Brain microvascular endothelial cell (primary cell): ENCODE measurements at regions not wholly inside any gene's neighbourhood (a gene's known extent, or its start where the extent isn't known, plus 50 kb on each side); places are given as distances from the start of the nearest gene placed in this dataset.

Experiments used
- DNase-seq: peaks from one replicate; pipeline ENCODE4 v3.0.0-alpha.2; 2020
- H3K27ac ChIP-seq: fragments of 250-450 bp; sonication (Bioruptor Pico); 2 replicates; pipeline ENCODE4 v1.5.1; 2020; ENCODE audit warnings: mild to moderate bottlenecking, moderate library complexity
- H3K27me3 ChIP-seq: fragments of 250-450 bp; sonication (Bioruptor Pico); replicated peaks from 2 replicates; pipeline ENCODE4 v1.5.1; 2020; ENCODE audit warnings: mild to moderate bottlenecking
- H3K36me3 ChIP-seq: fragments of 250-450 bp; sonication (Bioruptor Pico); replicated peaks from 2 replicates; pipeline ENCODE4 v1.5.1; 2020; ENCODE audit warnings: mild to moderate bottlenecking
- H3K4me3 ChIP-seq: 2 replicates; pipeline ENCODE4 v1.5.1; 2011; ENCODE audit warnings: low read depth, mild to moderate bottlenecking, control low read depth, low read length, moderate library complexity
- in situ Hi-C: cut with HindIII; loops from 2 replicates; pipeline ENCODE4 v1.10.0; 2017; ENCODE audit warnings: low sequenced_read_pairs, low pct_ligation_motif_present
- TF ChIP-seq, protein P1 (sequence below): IDR thresholded peaks from 2 replicates; pipeline ENCODE4 v1.5.1; 2011; ENCODE audit warnings: low read depth, mild to moderate bottlenecking, moderate library complexity, low read length, control low read depth, inconsistent platforms; ENCODE audit errors: missing control alignments

DNA sequence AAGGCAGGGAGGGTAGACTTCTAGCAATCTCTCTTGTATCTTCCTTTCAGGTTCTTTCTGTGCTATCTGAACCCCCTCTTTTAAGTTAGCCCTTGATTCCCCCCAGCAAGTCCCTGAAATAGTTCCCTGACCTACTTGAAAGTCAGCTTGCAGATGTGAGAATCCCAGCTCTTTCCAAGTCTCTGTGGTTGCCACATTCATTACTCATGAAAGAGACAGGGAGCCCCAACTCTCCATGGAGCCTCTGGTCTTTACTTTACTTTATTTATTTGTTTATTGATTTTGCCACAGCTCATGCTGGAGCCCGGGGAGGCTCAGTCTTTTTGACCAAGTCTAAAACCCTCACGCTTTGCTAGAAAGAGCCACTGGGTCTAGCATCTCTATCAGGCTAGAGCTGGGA, 193.6 kb upstream of the FAR2 start:
- TF ChIP-seq, protein P1, sequence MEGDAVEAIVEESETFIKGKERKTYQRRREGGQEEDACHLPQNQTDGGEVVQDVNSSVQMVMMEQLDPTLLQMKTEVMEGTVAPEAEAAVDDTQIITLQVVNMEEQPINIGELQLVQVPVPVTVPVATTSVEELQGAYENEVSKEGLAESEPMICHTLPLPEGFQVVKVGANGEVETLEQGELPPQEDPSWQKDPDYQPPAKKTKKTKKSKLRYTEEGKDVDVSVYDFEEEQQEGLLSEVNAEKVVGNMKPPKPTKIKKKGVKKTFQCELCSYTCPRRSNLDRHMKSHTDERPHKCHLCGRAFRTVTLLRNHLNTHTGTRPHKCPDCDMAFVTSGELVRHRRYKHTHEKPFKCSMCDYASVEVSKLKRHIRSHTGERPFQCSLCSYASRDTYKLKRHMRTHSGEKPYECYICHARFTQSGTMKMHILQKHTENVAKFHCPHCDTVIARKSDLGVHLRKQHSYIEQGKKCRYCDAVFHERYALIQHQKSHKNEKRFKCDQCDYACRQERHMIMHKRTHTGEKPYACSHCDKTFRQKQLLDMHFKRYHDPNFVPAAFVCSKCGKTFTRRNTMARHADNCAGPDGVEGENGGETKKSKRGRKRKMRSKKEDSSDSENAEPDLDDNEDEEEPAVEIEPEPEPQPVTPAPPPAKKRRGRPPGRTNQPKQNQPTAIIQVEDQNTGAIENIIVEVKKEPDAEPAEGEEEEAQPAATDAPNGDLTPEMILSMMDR, result no peak
- Histone ChIP-seq H3K27ac (no peak overlapping the region), H3K27me3 (no peaks in the 10 kb centered on the region), H3K4me3 (no peak overlapping the region), H3K36me3 (no peaks in the 10 kb centered on the region)
- in situ Hi-C loops, result no loop called here
- peak; percentile 20 for DNase-seq

DNA sequence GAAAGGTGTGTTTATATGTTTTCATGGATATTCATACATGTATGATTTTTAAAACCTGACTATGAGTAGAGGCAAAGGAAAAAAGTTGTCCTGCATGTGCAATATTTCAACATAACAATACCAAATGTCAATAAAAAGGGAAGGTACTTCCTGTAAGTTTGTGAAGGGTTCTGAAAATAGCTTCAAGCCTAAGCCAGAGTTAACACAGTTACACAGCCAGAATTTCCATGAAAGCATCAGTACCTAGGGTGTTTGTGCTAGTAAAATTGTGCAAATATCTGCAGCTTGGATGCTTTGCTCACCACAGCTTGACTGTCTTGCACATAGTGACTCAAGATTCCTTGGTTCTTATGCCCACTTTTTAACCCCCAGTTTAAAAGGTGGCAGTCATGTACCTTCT, 193.1 kb upstream of the FAR2 start:
- in situ Hi-C loops, result no loop called here
- H3K27ac ChIP-seq, result no peak overlapping the region
- TF ChIP-seq, protein P1, result no peak

DNA sequence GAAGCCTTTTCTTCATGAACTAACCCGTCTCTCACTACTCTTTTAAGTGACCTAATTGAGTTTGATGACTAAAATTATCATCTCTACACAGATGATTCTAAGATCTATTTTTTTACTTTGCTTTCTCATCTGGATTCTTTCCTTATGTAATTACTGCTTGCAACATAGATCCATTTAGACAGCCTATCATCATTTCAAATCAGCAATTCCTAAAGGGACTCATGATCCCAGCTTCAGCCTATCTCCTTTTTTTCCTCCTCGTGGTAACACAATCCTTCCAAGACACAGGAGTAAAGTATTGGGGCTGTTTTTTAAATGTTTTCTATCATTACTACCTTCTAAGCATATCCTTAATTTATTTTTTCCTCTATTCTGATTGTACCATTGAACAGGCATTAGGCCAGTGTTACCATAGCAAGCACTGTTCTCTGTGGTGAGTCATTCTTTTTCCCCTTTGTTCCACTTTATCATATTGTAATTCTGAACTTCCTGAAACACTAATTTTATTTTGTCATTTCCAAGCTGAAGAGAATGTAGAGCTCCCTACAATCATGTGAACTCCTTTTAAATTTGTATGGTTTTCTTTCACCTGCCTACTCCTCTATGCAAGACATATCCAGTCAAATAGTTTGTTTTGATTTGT, 190.4 kb upstream of the FAR2 start:
- Histone ChIP-seq H3K27ac (no peak overlapping the region), H3K4me3 (no peak overlapping the region), H3K27me3 (no peaks in the 10 kb centered on the region), H3K36me3 (no peaks in the 10 kb centered on the region)
- in situ Hi-C loops, result no loop called here
- TF ChIP-seq, protein P1, result no peak
- DNase-seq, result peak; percentile 20

More for the DNA sequence above, 193.1 kb upstream of the FAR2 start:
- no peaks in the 10 kb centered on the region for H3K27me3 ChIP-seq
- DNase-seq, result no peak
- H3K36me3 ChIP-seq, result no peaks in the 10 kb centered on the region
- no peak overlapping the region for H3K4me3 ChIP-seq

DNA sequence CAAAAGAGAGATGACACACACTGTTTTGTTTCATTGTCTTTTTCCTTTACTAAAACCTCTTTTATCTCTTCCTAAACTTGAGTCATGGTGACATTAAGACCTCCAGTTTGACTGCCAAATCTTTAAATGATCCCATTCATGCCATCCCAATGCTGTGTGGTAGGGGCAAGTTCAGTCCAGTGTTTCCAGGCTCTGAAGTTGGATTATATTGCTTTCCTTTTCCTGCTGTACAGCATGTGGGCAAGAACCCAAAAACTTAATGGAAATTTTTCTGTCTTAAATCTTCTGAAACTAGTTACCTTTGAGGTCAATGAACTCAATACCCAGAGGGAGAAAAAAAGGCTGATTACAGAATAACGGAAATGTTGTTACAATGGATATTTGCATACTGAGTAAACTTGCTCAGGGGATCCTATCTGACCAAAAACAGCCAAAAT, 187.1 kb upstream of the FAR2 start:
- no peak overlapping the region for H3K4me3 ChIP-seq
- no peak for DNase-seq
- H3K27ac ChIP-seq, result no peak overlapping the region
- TF ChIP-seq, protein P1, result no peak
- in situ Hi-C loops, result no loop called here
- no peaks in the 10 kb centered on the region for H3K27me3 ChIP-seq
- no peaks in the 10 kb centered on the region for H3K36me3 ChIP-seq

DNA sequence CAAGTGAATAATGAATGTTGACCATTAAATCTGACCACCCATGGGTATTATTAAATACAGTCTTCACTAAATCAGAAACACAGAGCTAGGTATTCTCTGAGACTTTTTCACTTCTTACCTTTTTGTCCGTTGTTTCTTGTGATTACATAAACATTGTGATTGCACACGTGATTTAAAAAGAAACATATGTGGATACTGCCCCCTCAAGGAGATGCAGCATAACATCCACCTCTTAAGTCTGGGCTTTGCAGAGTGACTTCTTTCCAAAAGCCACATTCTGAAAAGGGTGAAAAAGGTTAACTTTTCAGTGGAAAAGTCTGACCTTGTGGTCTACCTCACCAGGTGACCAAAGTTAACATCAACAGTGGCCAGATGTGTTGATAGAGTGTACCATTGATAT, 185.5 kb upstream of the FAR2 start:
- Histone ChIP-seq H3K27ac (no peak overlapping the region), H3K36me3 (no peaks in the 10 kb centered on the region), H3K27me3 (no peaks in the 10 kb centered on the region), H3K4me3 (no peak overlapping the region)
- in situ Hi-C loops, result no loop called here
- TF ChIP-seq, protein P1, result peak; percentile 62
- DNase-seq, result no peak

DNA sequence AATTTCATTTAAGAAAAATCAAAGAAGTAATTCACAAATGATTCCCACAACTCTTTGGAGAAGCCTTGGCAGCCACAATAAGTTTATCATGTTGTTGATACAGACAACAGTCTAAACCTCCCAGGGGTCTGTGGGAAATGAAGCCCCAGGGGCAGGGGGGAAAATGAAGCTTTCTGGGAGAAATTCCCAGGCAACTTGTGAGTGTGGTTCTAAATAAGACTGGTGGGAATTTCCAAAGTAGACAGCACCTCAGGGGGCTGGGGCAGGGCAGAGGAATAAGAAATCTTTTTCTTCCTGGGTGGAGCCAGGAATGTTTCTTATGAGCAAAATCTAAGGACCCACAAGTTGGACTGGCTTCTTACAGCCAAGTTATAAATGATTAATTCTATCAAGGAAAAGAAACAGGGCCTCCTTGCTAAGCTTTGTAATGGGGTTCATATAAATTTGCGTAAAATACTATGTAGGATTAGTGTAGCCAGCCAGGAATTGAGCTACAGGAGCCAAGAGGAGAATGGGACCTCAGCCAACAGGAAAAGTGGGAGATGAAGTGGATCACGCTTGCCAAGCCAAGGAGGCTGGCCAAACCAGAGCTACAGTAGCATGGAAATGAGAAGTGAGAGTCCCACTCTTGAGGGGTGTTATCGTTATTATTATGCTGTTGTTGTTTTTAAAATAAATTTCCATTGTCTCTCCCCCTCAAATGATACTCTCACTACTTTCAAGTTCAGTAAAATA, 182.9 kb upstream of the FAR2 start:
- DNase-seq, result no peak
- Histone ChIP-seq H3K27me3 (no peaks in the 10 kb centered on the region), H3K27ac (no peak overlapping the region), H3K4me3 (no peak overlapping the region), H3K36me3 (no peaks in the 10 kb centered on the region)
- in situ Hi-C loops, result no loop called here
- TF ChIP-seq, protein P1, result no peak
